ENCODE measurements at regions not wholly inside any gene's neighbourhood (a gene's known extent, or its start where the extent isn't known, plus 50 kb on each side); places are given as distances from the start of the nearest gene placed in this dataset.

DNA sequence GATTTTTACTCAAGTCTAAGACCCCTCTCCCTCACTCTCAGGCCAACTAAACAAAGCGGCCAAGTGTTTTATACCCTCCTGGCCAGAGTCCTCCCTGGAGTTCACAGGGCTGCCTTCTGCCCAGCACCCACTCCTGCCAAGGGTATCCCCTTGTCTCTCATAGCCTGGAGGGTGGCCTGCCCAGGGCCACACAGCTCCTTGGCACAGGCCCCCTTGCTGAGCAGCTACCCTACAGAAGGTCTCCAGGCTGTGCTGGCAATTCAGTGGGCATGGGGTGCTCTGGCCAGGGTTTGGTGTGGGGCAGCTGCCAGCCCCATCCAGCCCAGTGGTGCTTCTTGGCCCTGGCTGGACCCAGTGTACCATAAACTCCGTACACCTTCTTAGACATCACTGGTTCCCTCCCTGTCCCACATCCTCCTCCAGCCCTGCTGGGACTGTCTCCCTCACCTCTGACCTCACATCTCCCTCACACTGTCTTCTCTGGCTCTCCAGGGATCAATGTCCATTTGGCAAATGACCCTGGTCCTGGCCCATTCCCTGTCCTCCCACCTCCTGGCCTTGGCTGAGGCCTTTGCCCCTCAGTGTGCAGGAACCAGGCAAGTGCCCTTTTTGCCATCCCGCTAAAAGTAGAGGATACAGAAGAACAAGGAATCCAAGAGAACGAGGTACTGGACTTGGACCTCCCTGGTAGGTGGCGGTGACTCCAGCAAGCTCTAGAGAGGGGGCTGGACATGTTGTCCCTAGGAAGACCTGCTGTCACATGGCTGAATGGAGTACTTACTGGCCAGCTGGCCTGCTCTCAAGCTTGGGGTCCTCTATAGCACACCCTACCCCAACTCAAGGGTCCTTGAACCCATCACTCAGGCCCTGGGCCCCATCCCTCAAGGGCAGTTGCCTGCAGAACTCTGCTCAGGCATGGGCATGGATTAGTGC is 50.0 kb upstream of the TRPM1 start:
- no peak for DNase-seq

GRCh38 chr15:31153531-31153930 is 52.0 kb upstream of the TRPM1 start:
- no peak for DNase-seq

DNA sequence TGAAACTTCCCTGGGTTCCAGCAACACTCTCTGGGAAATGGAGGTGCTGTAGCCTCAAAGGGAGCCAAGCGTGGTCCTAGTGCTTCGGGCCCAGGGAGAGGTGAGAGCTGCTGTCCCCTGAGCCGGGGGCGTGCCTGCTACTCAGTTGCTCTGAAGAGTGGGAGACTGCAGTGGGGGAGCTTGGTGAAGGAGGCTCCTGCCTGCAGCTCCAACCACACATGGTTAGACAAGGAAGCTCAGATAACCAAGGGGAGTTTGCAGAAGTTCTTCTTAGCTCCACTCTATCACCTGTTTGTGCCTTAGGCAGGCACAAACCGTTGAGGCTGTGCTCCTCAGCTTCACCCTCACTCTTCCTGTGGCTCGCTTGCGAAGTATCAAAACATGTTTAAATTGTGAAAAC is 53.6 kb upstream of the TRPM1 start:
- DNase-seq, result no peak

DNA sequence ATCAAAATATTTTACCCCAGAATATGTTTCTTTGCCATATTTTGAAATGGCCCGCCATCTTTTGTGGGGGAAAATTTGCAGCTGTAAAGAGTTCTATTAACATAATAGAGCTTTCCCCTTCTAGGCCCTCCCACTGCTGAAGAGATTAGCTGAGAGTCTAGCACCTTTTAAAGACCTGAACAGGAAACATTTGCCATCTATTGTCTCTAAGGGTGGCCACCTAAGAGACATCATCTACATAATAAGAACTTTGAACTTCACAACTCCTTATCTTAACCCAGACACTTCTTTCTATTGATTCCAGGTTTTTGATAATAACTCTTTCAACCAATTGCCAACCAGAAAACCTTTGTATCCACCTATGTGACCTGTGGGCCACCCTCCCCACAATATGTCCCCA is 54.7 kb upstream of the TRPM1 start:
- no peak for DNase-seq

DNA sequence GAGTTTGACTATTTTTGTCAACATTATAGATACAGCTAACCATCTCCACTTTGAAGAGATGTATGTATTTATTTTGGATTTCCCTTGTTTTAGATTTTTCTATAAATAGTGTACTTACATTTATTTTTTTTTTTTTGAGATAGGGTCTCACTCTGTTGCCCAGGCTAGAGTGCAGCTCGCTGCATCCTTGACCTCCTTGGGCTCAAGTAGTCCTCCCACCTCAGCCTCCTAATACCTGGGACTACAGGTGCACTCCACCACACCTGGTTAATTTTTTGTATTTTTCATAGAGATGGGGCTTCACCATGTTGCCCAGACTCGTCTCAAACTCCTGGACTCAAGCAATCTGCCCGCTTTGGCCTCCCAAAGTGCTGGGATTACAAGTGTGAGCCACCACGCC is 55.3 kb upstream of the TRPM1 start:
- no peak for DNase-seq

- no peak for DNase-seq
Measured at GRCh38 chr15:31157644-31158069, 56.1 kb upstream of the TRPM1 start.

DNA sequence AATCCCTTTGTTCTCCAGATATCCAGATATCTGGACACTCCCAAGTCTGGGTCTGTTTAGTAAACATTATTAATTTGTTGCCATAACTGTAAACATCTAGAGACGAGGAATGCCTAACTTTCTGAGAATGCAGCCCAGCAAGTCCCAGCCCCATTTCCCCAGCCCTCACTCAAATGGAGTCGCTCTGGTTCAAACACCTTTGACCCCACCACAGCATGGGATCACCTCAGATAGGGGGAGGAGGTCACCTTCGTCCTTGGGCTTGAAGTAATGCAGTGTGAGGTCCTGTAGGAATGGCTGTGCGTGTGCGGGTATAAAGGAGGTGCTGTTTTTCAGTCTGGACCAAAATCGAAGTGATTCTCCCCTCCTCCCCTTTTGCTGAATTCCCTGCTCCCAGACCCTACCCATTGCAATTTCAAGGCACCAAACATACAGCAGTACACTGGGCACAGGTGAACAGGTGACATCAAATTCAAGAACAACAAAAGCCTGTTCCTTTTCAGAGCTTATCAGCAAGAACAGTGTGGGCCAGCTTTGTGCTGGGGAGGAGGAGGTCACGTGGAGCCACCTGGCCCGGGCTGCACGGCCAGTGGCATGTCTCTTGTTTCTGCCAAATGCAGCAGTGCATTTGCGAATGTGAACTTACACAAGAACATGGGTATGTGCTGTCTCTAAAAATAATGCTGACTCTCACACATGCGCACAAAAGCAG is 57.5 kb upstream of the TRPM1 start:
- DNase-seq, result no peak

DNA sequence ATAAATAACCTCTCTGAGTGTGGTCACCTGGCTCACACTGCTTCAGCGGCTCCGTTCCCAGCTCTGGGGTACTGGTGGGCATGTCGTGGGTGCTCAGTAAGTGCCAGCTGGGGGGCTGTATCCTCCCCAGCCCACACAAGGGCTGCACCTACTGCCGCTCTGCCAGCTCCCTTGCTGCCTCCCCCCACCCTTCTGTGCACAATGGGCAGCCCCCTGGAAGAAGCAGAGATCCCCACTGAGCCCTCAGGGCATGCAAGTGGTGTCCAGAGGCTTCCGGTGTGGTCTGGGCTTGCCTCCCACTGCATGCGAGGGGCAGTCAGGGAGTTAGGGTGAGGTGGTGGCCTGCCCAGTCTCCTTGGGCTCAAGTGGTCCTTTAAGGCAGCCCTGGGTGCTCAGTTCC is 58.3 kb upstream of the TRPM1 start:
- DNase-seq, result no peak

GRCh38 chr15:31160297-31160696 is 58.8 kb upstream of the TRPM1 start:
- DNase-seq, result no peak

DNA sequence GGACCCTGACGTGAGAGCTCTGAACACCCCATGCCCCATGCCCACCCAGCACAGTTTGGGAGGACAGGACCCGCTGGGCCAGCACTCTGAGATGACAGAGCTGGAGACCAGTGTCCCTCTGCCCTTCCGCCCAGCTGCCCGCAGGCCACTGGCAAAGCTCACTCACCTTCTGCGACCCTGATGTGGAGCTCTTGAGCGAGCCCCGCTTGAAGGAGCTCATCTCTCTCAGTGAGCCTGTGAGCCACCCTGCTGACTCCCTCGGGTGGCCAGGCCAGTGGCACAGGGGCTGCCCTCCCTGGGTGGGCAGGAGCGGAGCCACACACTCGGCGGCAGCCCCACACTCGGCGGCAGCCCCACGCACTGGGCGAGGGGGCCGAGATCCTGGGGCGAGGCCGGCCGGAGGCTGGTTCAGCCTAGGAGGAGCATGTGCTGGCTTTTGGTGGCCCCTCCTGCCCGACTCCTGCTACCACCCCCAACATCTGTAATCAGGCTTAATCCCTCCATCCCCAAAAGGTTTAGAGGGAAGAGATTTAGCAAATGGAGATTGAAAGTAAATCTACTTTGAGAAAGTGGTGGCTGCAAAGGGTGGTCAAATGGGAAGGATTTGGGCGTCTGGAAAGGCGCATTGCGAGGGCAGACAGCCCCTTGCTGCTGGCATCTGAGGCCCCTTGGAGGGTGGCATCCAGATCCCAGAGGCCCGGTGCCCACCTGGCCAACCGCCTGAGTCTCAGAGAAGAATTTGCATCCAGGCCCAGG is 59.4 kb upstream of the TRPM1 start:
- no peak for DNase-seq

- DNase-seq, result no peak
Measured at GRCh38 chr15:31161951-31162350, 60.4 kb upstream of the TRPM1 start.

- DNase-seq, result no peak
Measured at GRCh38 chr15:31162721-31163510, 61.4 kb upstream of the TRPM1 start.

- no peak for DNase-seq
Measured at GRCh38 chr15:31163769-31164572, 62.4 kb upstream of the TRPM1 start.

GRCh38 chr15:31164573-31164912 is 63.0 kb upstream of the TRPM1 start:
- DNase-seq, result no peak

GRCh38 chr15:31169558-31169957 is 68.0 kb upstream of the TRPM1 start:
- no peak for DNase-seq

DNA sequence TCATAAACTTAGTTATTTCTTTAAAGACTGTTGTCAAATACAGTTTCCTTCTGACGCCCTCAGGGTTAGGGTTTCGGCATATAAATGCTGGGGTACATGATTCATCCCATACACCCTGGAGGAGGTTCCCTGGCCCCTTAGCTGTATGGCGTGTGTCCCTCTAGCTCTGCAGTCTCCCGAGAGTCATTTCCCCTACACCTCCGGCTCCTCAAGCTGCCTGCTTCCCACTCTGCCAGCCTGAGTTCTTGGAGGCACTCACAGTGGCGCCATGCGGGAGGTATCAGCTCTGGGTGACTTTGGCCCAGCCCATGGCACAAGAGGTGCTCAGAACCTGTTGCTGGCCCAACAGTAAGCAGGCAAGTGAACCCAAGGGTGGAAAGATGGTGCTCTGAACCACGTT is 70.2 kb upstream of the TRPM1 start:
- no peak for DNase-seq

GRCh38 chr15:31172606-31173005 is 71.1 kb upstream of the TRPM1 start:
- DNase-seq, result no peak

DNA sequence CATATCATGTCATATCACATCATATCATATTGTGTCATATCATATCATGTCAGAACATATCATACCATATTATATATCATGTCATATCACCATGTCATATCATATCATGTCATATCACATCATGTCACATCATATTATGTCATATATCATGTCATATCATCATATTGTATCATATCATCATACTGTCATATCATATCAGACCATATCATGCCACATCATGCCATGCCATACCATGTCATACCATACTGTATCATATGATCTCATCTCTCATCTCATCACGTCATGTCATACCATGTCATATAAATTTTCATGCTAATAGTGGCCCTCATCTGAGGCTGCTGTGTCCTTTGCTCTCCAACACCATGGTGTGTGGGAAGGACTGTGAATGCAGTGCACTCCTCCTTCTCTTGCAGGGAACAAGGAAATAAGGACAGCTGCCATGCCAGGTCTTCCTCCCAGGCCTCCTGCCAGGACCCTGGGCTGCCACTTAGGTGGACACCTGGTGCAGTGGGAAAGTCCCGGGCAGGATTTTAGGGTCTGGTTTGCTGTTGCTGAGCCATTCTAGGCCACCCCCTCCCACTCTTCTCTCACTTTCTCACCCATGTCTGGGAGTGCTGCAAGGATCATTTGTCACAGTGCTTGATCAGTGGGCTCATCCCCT is 72.4 kb upstream of the TRPM1 start:
- DNase-seq, result no peak

- no peak for DNase-seq
Measured at GRCh38 chr15:31175484-31175883, 74.0 kb upstream of the TRPM1 start.

DNA sequence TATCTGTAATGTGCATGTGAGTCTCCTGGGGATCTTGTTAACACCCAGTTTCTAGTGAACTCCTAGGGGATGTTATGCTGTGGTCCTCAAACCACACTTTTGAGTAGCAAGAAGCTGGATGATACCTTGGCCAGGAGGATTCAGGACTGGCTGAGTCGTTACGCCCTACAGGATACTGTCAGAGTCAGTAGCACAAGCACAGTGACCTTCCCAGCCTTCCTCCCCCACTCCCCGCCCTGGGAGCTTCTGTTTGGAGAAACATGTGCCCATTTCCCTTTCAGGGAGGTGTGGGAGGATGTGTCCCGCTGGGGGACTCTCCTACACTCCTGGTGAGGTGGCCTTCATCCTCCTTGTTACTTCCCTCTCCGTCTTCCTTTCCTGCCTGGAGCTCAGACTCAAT is 76.4 kb upstream of the TRPM1 start:
- no peak for DNase-seq

- DNase-seq, result no peak
Measured at GRCh38 chr15:31178705-31179104, 77.2 kb upstream of the TRPM1 start.
